SK-N-SH (cell line): ENCODE measurements at regions not wholly inside any gene's neighbourhood (a gene's known extent, or its start where the extent isn't known, plus 50 kb on each side); places are given as distances from the start of the nearest gene placed in this dataset.

Experiments
- CTCF ChIA-PET: fragments of 300-600, 350-600 bp; formaldehyde crosslinking; extraction: SDS; loops from one replicate; lab custom pipeline; 2021; lab: Yijun Ruan, JAX
- POLR2A ChIA-PET: fragments of 350-600 bp; sonication (Branson Sonifier 250); formaldehyde crosslinking; extraction: SDS; loops from one replicate; lab custom pipeline; 2020; ENCODE audit warnings: antibody characterized with exemption, inconsistent platforms; lab: Yijun Ruan, JAX
- DNase-seq: peaks from one replicate; pipeline ENCODE4 v3.0.0; 2012
- H2AFZ ChIP-seq: fragments of 200-600 bp; sonication (generic); 2 replicates; pipeline ENCODE4 v1.8.1; 2016; ENCODE audit warnings: antibody characterized with exemption, mild to moderate bottlenecking, low read depth
- H3F3A ChIP-seq: fragments of 200-600 bp; sonication (generic); replicated peaks from 2 replicates; pipeline ENCODE3; 2016; ENCODE audit warnings: antibody characterized with exemption, mild to moderate bottlenecking; ENCODE audit not compliant: insufficient read depth
- H3K27ac ChIP-seq, 2 experiments: fragments of 200-500 bp in 1 of 2; fragments of 200-600 bp in 1 of 2; sonication (Bioruptor generic) in 1 of 2; sonication (generic), shearing (Covaris generic) in 1 of 2; 2 replicates each; pipeline versions ENCODE4 v1.5.1 to v1.6.1; 2014 to 2016; ENCODE audit warnings: low read depth in 2 of 2, inconsistent platforms in 1 of 2, low read length in 1 of 2, mild to moderate bottlenecking in 1 of 2, mixed read lengths in 1 of 2
- H3K27me3 ChIP-seq: fragments of 200-600 bp; sonication (generic), shearing (Covaris generic); 2 replicates; pipeline ENCODE4 v1.6.1; 2016; ENCODE audit warnings: mixed run types; ENCODE audit not compliant: insufficient read depth
- H3K36me3 ChIP-seq, 2 experiments: fragments of 200-500 bp in 1 of 2; fragments of 200-600 bp in 1 of 2; sonication (Bioruptor generic) in 1 of 2; sonication (generic) in 1 of 2; replicated peaks in 1 of 2; 2 replicates each; pipeline versions ENCODE3 to v1.5.1; 2014 to 2016; ENCODE audit warnings: low read length in 1 of 2, mild to moderate bottlenecking in 1 of 2; ENCODE audit not compliant: insufficient read depth in 2 of 2, control insufficient read depth in 1 of 2
- H3K4me1 ChIP-seq, 2 experiments: fragments of 200-500 bp in 1 of 2; fragments of 200-600 bp in 1 of 2; sonication (Bioruptor generic) in 1 of 2; sonication (generic), shearing (Covaris generic) in 1 of 2; 2 replicates each; pipeline versions ENCODE4 v1.5.1 to v1.6.1; 2014 to 2016; ENCODE audit warnings: low read depth in 1 of 2, low read length in 1 of 2, mixed run types in 1 of 2; ENCODE audit not compliant: insufficient read depth in 2 of 2, control insufficient read depth in 1 of 2
- H3K4me2 ChIP-seq: fragments of 200-600 bp; sonication (generic), shearing (Covaris generic); 2 replicates; pipeline ENCODE4 v1.6.1; 2017; ENCODE audit warnings: mixed run types
- H3K4me3 ChIP-seq, 2 experiments: fragments of 200-500 bp in 1 of 2; fragments of 200-600 bp in 1 of 2; sonication (Bioruptor generic) in 1 of 2; sonication (generic), shearing (Covaris generic) in 1 of 2; 2 replicates each; pipeline versions ENCODE4 v1.5.1 to v1.8.1; 2014 to 2016; ENCODE audit warnings: low read depth in 2 of 2, inconsistent platforms in 1 of 2, low read length in 1 of 2, mild to moderate bottlenecking in 1 of 2, mixed read lengths in 1 of 2, moderate library complexity in 1 of 2
- H3K79me2 ChIP-seq: fragments of 200-600 bp; sonication (generic); 2 replicates; pipeline ENCODE4 v1.8.1; 2017; ENCODE audit warnings: mild to moderate bottlenecking; ENCODE audit not compliant: insufficient read depth
- H3K9ac ChIP-seq: fragments of 200-600 bp; sonication (generic); 2 replicates; pipeline ENCODE4 v1.6.1; 2017; ENCODE audit warnings: mixed run types
- H3K9me2 ChIP-seq: fragments of 200-600 bp; sonication (generic); 2 replicates; pipeline ENCODE4 v1.6.1; 2017; ENCODE audit warnings: mixed run types
- H3K9me3 ChIP-seq: fragments of 200-600 bp; sonication (generic); 2 replicates; pipeline ENCODE4 v1.6.1; 2017; ENCODE audit warnings: mixed run types, mild to moderate bottlenecking, moderate library complexity
- H4K20me1 ChIP-seq: fragments of 200-600 bp; sonication (generic); 2 replicates; pipeline ENCODE4 v1.6.1; 2017; ENCODE audit warnings: mild to moderate bottlenecking, mixed run types; ENCODE audit not compliant: insufficient read depth
- CHD2 ChIP-seq: fragments of 150-350 bp; IDR thresholded peaks from 2 replicates; pipeline ENCODE4 v1.6.1; 2018; ENCODE audit warnings: low read length; ENCODE audit not compliant: partially characterized antibody
- EP300 ChIP-seq, 2 experiments: IDR thresholded peaks; 2 replicates each; pipeline versions ENCODE4 v1.4.0 to v1.6.1; 2012; ENCODE audit warnings: borderline replicate concordance in 1 of 2, low read depth in 1 of 2, low read length in 1 of 2
- EZH2phosphoT487 ChIP-seq: fragments of 200-600 bp; sonication (generic); IDR thresholded peaks from 2 replicates; pipeline ENCODE4 v1.6.1; 2017; ENCODE audit warnings: low read depth, mixed run types, mild to moderate bottlenecking, antibody characterized with exemption, moderate library complexity, borderline replicate concordance
- MXI1 ChIP-seq: IDR thresholded peaks from 2 replicates; pipeline ENCODE4 v1.6.1; 2012; ENCODE audit warnings: mild to moderate bottlenecking, low read depth, low read length, improper control_type of control experiment
- NRF1 ChIP-seq: IDR thresholded peaks from 2 replicates; pipeline ENCODE4 v1.6.1; 2012; ENCODE audit warnings: low read depth, mild to moderate bottlenecking, low read length
- PBX3 ChIP-seq: IDR thresholded peaks from 2 replicates; pipeline ENCODE4; 2012
- RAD21 ChIP-seq: IDR thresholded peaks from 2 replicates; pipeline ENCODE4 v1.6.1; 2012; ENCODE audit warnings: mild to moderate bottlenecking, low read length
- REST ChIP-seq: IDR thresholded peaks from 2 replicates; pipeline ENCODE4 v1.6.1; 2012; ENCODE audit warnings: mild to moderate bottlenecking, low read depth, low read length, moderate library complexity
- RFX5 ChIP-seq: IDR thresholded peaks from 2 replicates; pipeline ENCODE4 v1.6.1; 2012; ENCODE audit warnings: mild to moderate bottlenecking, improper control_type of control experiment, low read length
- RXRA ChIP-seq: IDR thresholded peaks from 2 replicates; pipeline ENCODE4 v1.4.0; 2012; ENCODE audit warnings: low read depth, mild to moderate bottlenecking, borderline replicate concordance
- SMC3 ChIP-seq: IDR thresholded peaks from 2 replicates; pipeline ENCODE4 v1.6.1; 2012; ENCODE audit warnings: low read depth, low read length, improper control_type of control experiment
- TCF12 ChIP-seq: IDR thresholded peaks from 2 replicates; pipeline ENCODE4 v1.4.0; 2012
- USF2 ChIP-seq: fragments of 150-350 bp; IDR thresholded peaks from 2 replicates; pipeline ENCODE4 v1.6.1; 2017; ENCODE audit warnings: antibody characterized with exemption, low read length, low read depth, borderline replicate concordance
- YY1 ChIP-seq: IDR thresholded peaks from 2 replicates; pipeline ENCODE4 v1.4.0; 2012; ENCODE audit warnings: low read depth, mild to moderate bottlenecking
- ZBTB33 ChIP-seq: IDR thresholded peaks from 2 replicates; pipeline ENCODE4 v1.4.0; 2012; ENCODE audit warnings: low read depth, borderline replicate concordance
- WGBS: methylation state at CpG from one replicate; pipeline ENCODE4 v1.1.6; 2017; ENCODE audit warnings: low lambda C conversion rate; 5-methylcytosine and 5-hydroxymethylcytosine counted together
- TF ChIP-seq, protein P1 (sequence below): fragments of 200-600 bp; sonication (generic); IDR thresholded peaks from 2 replicates; pipeline ENCODE4 v1.6.1; 2017; ENCODE audit warnings: antibody characterized with exemption, mild to moderate bottlenecking, moderate library complexity

DNA sequence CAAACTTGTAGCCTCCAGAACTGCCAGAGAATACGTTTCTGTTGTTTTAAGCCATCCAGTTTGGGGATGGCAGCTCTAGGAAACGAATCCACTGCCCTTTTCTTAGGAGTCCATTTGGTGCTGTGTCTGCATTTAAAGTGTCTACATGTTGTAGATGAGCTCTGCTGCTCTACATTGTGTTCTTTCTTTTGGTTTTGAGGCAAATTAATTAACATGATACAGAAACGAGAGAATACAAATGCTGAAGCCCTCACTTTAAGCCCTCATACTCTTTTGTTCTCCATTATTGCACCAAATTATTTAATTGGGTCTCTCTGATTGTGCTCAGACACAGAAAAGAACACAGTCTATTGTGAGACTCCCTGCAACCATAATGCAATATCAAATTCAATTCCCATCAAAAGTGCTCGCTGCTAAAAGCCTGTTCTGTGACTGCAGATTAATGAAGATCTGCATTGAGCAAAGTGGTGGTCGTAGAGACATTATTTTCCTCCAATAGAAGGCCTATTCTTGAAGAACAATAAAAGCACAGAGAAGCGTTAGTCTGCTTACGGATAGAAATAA lies 166.3 kb upstream of the SOX21 start:
- POLR2A ChIA-PET = no interaction called here
- H3K4me2 ChIP-seq = no peak overlapping the region
- no peak overlapping the region for H2AFZ ChIP-seq
- no peak overlapping the region for H3K9ac ChIP-seq
- H3K4me1 ChIP-seq = no peaks in the 10 kb centered on the region
- H4K20me1 ChIP-seq = no peaks in the 10 kb centered on the region
- H3F3A ChIP-seq = no peaks in the 10 kb centered on the region
- CTCF ChIA-PET = interaction anchor here (0.6 to 0.7 kb wide), 2 partner anchors 16 to 54 kb away, joined by 3 read pairs; no protein-coding TSS in a partner anchor
- no peak for DNase-seq
- 30% methylated on average over 7 of the region's 7 CpGs for WGBS
- no peaks in the 10 kb centered on the region for H3K79me2 ChIP-seq
- H3K4me3 ChIP-seq = no peak overlapping the region
- no peaks in the 10 kb centered on the region for H3K36me3 ChIP-seq
- no peaks in the 10 kb centered on the region for H3K9me2 ChIP-seq
- no peak overlapping the region for H3K27ac ChIP-seq
- 0 out of 2 replicates have a peak, but pooled peaks cover 8% of the 10 kb centered on the region for H3K27me3 ChIP-seq
- TF ChIP-seq ZBTB33 = no peak
- TF ChIP-seq, protein P1, sequence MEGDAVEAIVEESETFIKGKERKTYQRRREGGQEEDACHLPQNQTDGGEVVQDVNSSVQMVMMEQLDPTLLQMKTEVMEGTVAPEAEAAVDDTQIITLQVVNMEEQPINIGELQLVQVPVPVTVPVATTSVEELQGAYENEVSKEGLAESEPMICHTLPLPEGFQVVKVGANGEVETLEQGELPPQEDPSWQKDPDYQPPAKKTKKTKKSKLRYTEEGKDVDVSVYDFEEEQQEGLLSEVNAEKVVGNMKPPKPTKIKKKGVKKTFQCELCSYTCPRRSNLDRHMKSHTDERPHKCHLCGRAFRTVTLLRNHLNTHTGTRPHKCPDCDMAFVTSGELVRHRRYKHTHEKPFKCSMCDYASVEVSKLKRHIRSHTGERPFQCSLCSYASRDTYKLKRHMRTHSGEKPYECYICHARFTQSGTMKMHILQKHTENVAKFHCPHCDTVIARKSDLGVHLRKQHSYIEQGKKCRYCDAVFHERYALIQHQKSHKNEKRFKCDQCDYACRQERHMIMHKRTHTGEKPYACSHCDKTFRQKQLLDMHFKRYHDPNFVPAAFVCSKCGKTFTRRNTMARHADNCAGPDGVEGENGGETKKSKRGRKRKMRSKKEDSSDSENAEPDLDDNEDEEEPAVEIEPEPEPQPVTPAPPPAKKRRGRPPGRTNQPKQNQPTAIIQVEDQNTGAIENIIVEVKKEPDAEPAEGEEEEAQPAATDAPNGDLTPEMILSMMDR = no peak
- no peak for TF ChIP-seq CHD2
- no peak for TF ChIP-seq NRF1
- no peak for TF ChIP-seq REST
- no peak for TF ChIP-seq RAD21
- TF ChIP-seq YY1 = no peak
- no peak for TF ChIP-seq RFX5
- no peak for TF ChIP-seq EZH2phosphoT487
- TF ChIP-seq RXRA = no peak
- TF ChIP-seq SMC3 = no peak
- no peak for TF ChIP-seq EP300 (IDR thresholded peaks at IDR 0.05; ENCODE audit: borderline replicate concordance in 1 of 2, low read depth in 1 of 2, low read length in 1 of 2)
- no peak for TF ChIP-seq MXI1
- TF ChIP-seq TCF12 = no peak
- TF ChIP-seq USF2 = no peak
- no peak for TF ChIP-seq PBX3
- H3K9me3 ChIP-seq = no peaks in the 10 kb centered on the region
